ENCODE measurements at regions not wholly inside any gene's neighbourhood (a gene's known extent, or its start where the extent isn't known, plus 50 kb on each side); places are given as distances from the start of the nearest gene placed in this dataset.

DNA sequence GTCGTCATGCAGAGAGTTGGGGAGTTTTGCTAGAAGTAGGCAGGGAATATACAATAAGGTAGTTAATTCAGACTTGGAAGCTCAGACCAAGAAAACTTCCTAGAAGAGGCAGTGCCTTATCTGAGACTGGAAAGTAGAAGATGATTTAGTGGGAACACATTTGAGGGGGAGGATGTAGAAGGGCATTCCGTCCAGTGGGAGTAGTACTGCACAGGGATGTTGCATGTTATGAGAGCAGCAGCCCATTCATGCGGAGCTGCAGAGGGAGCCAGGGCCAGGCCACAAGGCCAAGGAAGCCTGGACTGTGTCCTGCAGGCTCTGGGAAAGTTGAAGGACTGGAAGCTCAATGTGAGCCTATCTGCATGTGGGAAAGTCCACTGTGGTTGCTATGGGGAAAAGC, 344.5 kb upstream of the EEF2KMT start:
- no peak for TF ChIP-seq CTCF (conservative IDR thresholded peaks at IDR 0.05 in 1 of 2, IDR thresholded peaks at IDR 0.05 in 1 of 2; ENCODE audit: low read depth in 1 of 2, low read length in 2 of 2)
- no peak for TF ChIP-seq EZH2 (IDR thresholded peaks at IDR 0.05; ENCODE audit: low read length, missing control alignments)

Data from fibroblast of lung (primary cell).